Adrenal gland (tissue), 5 donors: ENCODE measurements at regions not wholly inside any gene's neighbourhood (a gene's known extent, or its start where the extent isn't known, plus 50 kb on each side); places are given as distances from the start of the nearest gene placed in this dataset.

Experiments
- CTCF ChIP-seq, 6 experiments: fragments of 450-650 bp in 4 of 6; fragments of 200-600 bp in 2 of 6; sonication (generic) in 1 of 6; IDR thresholded peaks; 1 replicate in 5 of 6; 2 replicates in 1 of 6; pipeline versions ENCODE4 v1.5.1 to v1.8.0; 2016 to 2021; ENCODE audit warnings: antibody characterized with exemption in 6 of 6, mild to moderate bottlenecking in 2 of 6, moderate library complexity in 1 of 6
- POLR2A ChIP-seq, 2 donors: fragments of 450-650 bp; IDR thresholded peaks; one replicate each; pipeline ENCODE4 v1.6.1; 2017; ENCODE audit warnings: antibody characterized with exemption in 2 of 2, mild to moderate bottlenecking in 2 of 2, moderate library complexity in 1 of 2
- donor health status: DM: no; HTN: no; CAD: no.

DNA sequence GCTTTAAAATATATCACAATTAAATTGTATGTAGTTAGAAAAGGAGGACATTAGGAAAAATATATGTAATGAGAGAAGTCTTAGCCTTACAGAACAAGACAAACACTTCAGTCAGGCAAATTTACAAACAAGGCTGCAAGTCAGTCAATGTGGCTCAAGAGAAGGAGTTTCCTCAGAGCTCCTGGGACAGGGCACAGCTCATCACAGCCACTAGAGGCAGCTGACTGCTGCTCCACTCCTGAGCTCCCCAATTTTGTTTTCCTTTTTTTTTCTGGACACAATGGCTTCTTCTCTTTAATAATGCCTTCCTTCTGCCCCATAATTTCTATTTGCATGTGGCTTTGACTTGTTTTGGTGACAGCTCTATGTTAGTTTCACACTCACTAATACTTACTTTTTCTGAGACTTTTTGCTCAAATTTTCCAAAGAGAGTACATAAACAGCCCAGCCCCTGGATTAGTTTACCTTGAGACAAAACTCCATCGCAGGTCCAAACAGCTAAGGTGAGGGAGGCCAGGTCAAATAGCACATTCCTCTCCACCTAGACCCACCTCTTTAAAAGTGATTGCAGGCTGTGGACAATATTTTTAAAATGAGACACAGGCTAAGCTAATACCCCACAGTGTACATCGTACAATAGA is 850.4 kb upstream of the FRG1 start:
- TF ChIP-seq CTCF (IDR thresholded peaks at IDR 0.05) (peak in 4 of 6 experiments; percentile 7 to 39 (median 16)), POLR2A (IDR thresholded peaks at IDR 0.05) (no peak)
